Adipocyte (in vitro differentiated cells): ENCODE measurements at regions not wholly inside any gene's neighbourhood (a gene's known extent, or its start where the extent isn't known, plus 50 kb on each side); places are given as distances from the start of the nearest gene placed in this dataset.

ENCODE experiments used
- DNase-seq: peaks from one replicate; pipeline ENCODE4 v3.0.0-alpha.2; 2015; ENCODE audit warnings: low read depth
- H3K27me3 ChIP-seq: replicated peaks from 2 replicates; pipeline ENCODE4 v1.7.0; 2013; ENCODE audit warnings: mild to moderate bottlenecking, low read length, moderate library complexity; ENCODE audit not compliant: control insufficient read depth, insufficient read depth
- H3K36me3 ChIP-seq: 2 replicates; pipeline ENCODE4 v1.7.0; 2013; ENCODE audit warnings: low read length, mild to moderate bottlenecking, moderate library complexity; ENCODE audit not compliant: control insufficient read depth, insufficient read depth, severe bottlenecking
- H3K4me1 ChIP-seq: 2 replicates; pipeline ENCODE4 v1.7.0; 2013; ENCODE audit warnings: mild to moderate bottlenecking, low read length, moderate library complexity; ENCODE audit not compliant: control insufficient read depth, insufficient read depth
- H3K4me3 ChIP-seq: 2 replicates; pipeline ENCODE4 v1.7.0; 2013; ENCODE audit warnings: mild to moderate bottlenecking, low read length, moderate library complexity
- H3K9ac ChIP-seq: 2 replicates; pipeline ENCODE4 v1.7.0; 2013; ENCODE audit warnings: mild to moderate bottlenecking, low read length, moderate library complexity
- H3K9me3 ChIP-seq: 2 replicates; pipeline ENCODE4 v1.7.0; 2013; ENCODE audit warnings: mild to moderate bottlenecking, low read length, moderate library complexity; ENCODE audit not compliant: control insufficient read depth

DNA sequence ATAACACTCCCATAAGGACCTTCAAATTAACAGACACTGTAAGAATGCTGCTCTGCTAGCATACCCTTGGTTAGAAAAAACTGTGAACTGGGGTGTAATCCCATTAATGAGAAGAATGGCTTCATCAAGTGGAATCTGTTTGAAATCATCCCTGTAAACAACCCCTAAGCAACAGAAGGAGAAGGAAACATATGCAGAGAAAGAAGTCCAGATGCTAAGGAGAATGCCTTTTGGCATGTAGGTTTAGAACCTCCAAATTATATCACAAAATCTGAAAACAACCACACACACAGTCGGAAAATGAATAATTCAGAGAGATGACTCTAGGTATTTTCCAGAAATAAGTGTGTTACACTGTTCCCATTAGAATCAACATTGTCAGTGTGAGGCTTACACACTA, 140.2 kb downstream of the NUAK1 start:
- DNase-seq: no peak
- no peak overlapping the region for H3K4me3 ChIP-seq

DNA sequence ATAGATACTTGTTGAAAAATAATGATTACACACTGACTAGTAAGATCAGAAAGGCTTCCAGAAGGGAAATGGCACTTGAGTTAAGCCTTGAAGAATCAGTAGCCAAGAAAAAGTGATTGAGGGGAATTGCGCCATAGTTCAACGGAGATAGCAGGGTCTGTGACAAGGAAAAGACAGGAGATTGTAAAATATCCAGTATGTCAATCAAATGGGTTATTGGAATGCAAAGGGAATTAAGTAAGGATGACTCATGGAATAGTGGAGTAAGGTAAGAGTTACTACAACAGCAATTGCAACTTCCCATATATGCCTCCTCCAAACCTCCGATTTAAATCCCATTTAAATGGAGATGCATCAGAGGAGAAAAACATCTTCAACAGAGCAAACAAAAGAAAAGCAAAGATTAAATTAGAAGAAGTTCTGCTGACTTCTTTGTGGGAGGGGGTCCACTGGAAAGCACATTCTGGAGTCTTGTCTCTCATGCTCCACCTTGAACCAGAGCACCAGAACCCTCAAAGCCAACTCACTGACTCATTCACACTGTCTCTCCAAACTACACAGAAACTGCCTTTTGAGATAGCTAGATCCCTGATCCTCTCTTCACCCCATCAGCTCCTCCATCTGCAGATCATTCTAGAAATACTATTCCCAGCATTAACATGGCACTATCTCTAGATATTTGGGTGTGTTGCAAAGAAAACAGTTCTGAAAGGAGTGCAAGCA, 138.2 kb downstream of the NUAK1 start:
- Histone ChIP-seq H3K9me3 (no peaks in the 10 kb centered on the region), H3K4me3 (no peak overlapping the region), H3K36me3 (no peaks in the 10 kb centered on the region), H3K27me3 (peaks cover 4% of the 10 kb centered on the region), H3K4me1 (no peaks in the 10 kb centered on the region), H3K9ac (no peak overlapping the region)
- no peak for DNase-seq

More for the DNA sequence above, 140.2 kb downstream of the NUAK1 start:
- no peaks in the 10 kb centered on the region for H3K4me1 ChIP-seq
- no peaks in the 10 kb centered on the region for H3K36me3 ChIP-seq
- H3K27me3 ChIP-seq: peaks cover 4% of the 10 kb centered on the region
- no peak overlapping the region for H3K9ac ChIP-seq
- H3K9me3 ChIP-seq: no peaks in the 10 kb centered on the region

GRCh38 chr12:106001105-106001836, 137.5 kb downstream of the NUAK1 start:
- H3K9me3 ChIP-seq: no peaks in the 10 kb centered on the region
- peaks cover 4% of the 10 kb centered on the region for H3K27me3 ChIP-seq
- H3K36me3 ChIP-seq: no peaks in the 10 kb centered on the region
- no peak for DNase-seq
- no peak overlapping the region for H3K9ac ChIP-seq
- H3K4me3 ChIP-seq: no peak overlapping the region
- no peaks in the 10 kb centered on the region for H3K4me1 ChIP-seq

- H3K27me3 ChIP-seq: peaks cover 4% of the 10 kb centered on the region
- no peak for DNase-seq
- no peaks in the 10 kb centered on the region for H3K4me1 ChIP-seq
- no peaks in the 10 kb centered on the region for H3K36me3 ChIP-seq
- H3K4me3 ChIP-seq: no peak overlapping the region
- no peaks in the 10 kb centered on the region for H3K9me3 ChIP-seq
- H3K9ac ChIP-seq: no peak overlapping the region
Measured at GRCh38 chr12:106001837-106002218, 136.9 kb downstream of the NUAK1 start.

DNA sequence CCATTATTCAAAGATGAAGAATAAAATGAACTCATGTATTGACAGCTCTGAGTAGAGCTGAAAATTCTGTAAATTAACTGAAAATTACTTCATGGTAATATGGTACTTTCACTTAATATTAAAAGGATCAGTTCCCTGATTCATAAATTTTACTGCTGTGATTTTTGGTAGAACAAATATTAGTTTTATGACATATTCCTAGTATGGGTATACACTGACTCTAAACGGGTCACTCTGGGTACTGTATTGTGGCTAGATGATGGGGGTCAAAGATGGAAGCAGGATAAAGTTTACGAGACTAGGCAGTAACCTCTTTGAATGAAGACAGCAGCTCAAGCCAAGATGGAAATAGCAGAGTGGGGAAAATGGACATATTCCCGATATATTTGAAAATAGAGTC, 135.5 kb downstream of the NUAK1 start:
- Histone ChIP-seq H3K9me3 (no peaks in the 10 kb centered on the region), H3K4me3 (no peak overlapping the region), H3K4me1 (no peaks in the 10 kb centered on the region), H3K27me3 (peaks cover 2% of the 10 kb centered on the region), H3K9ac (no peak overlapping the region), H3K36me3 (no peaks in the 10 kb centered on the region)
- DNase-seq: no peak

DNA sequence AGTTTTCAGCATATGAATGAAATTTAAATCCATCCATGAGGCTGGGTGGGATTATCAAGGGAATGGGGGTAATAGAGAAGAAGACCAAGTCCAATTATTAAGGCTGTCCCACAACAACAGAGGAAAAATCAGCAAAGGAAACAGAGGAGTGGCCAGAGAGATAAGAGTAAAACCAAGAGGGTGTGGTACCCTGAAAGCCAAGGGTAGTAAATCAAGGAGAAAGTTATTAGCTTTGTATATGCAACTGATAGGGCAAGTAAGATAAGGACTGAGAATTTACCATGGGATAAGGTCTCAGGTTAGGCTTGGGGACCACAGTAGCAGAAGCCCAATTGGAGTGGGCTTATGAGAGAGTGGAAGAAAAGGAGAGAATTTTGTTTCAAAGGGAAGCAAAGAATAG, 134.5 kb downstream of the NUAK1 start:
- DNase-seq: no peak
- H3K4me1 ChIP-seq: no peaks in the 10 kb centered on the region
- no peak overlapping the region for H3K4me3 ChIP-seq
- H3K9ac ChIP-seq: no peak overlapping the region
- no peaks in the 10 kb centered on the region for H3K27me3 ChIP-seq
- no peaks in the 10 kb centered on the region for H3K9me3 ChIP-seq
- no peaks in the 10 kb centered on the region for H3K36me3 ChIP-seq

DNA sequence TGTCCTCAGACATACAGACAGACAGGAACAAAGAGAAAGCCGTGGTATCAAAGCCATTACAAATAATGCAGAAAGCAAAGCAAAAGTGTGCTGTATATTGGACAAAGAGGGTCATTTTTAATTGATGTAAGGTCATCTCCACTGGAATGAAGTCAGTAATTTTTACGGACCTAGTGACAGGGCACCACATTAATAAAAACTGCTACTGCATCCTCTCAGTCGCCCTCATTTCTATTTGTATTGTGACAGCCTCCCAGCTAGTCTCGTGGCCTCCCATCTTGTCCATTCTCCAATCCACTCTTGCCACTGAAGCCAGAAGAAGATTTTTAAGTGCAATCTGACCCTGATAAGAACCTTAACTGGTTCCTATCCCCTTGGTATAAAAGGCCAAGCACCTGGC, 132.4 kb downstream of the NUAK1 start:
- no peaks in the 10 kb centered on the region for H3K27me3 ChIP-seq
- no peaks in the 10 kb centered on the region for H3K9me3 ChIP-seq
- DNase-seq: no peak
- no peak overlapping the region for H3K9ac ChIP-seq
- peaks cover 11% of the 10 kb centered on the region for H3K4me1 ChIP-seq
- H3K4me3 ChIP-seq: no peak overlapping the region
- H3K36me3 ChIP-seq: no peaks in the 10 kb centered on the region

- Histone ChIP-seq H3K9me3 (no peaks in the 10 kb centered on the region), H3K27me3 (no peaks in the 10 kb centered on the region), H3K9ac (no peak overlapping the region), H3K4me3 (no peak overlapping the region), H3K36me3 (no peaks in the 10 kb centered on the region), H3K4me1 (peaks cover 11% of the 10 kb centered on the region)
- DNase-seq: no peak
Measured at GRCh38 chr12:106006940-106007339, 131.8 kb downstream of the NUAK1 start.

- Histone ChIP-seq H3K36me3 (no peaks in the 10 kb centered on the region), H3K4me1 (peaks cover 11% of the 10 kb centered on the region), H3K9me3 (no peaks in the 10 kb centered on the region), H3K9ac (peak overlapping the region; percentile 9), H3K27me3 (no peaks in the 10 kb centered on the region), H3K4me3 (no peak overlapping the region)
- DNase-seq: peak; percentile 35
Measured at GRCh38 chr12:106010741-106011140, 128.0 kb downstream of the NUAK1 start.
